ENCODE measurements at regions not wholly inside any gene's neighbourhood (a gene's known extent, or its start where the extent isn't known, plus 50 kb on each side); places are given as distances from the start of the nearest gene placed in this dataset.

DNA sequence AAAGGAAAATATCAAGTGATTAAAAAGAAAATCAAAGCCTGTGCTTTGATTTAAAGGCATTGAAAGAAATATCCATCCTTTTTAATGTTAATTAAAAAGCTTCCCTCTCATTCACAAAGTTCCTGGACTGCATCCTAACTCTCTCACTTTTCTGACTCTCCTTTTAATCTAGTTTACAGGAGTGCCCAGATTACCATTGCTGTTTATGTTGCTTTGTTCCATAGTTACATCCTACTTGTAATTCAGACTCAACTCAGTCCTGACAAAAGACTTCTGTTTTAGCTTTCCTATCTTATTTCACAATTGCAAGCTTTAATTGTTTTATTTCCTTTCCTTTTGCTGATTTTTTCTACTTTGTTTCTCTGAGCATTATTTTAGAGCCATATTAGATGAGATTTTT is 160.7 kb upstream of the DTNA start:
- no TSS peak for BruUV-seq (replicated peaks)

GRCh38 chr18:34550156-34550555 is 159.9 kb upstream of the DTNA start:
- TF ChIP-seq KAT2B (IDR thresholded peaks at IDR 0.05; ENCODE audit: borderline replicate concordance, low read depth, low read length) = peak; percentile 89
- TF ChIP-seq ONECUT2 (CRISPR knock-in tag; IDR thresholded peaks at IDR 0.05) = peak; percentile 63; the same call in 1 of the 2 replicates
- no peak for TF ChIP-seq KDM1A (CRISPR knock-in tag; IDR thresholded peaks at IDR 0.05)
- CTCF ChIA-PET (ENCODE audit: low intra/inter-chr PET ratio, low total read pairs) = no interaction called here
- no peaks in the 10 kb centered on the region for H3K27me3 ChIP-seq (ENCODE audit: control insufficient read depth in 1 of 2, insufficient read depth in 2 of 2, low read length in 2 of 2)
- no peak overlapping the region for H3K27ac ChIP-seq (ENCODE audit: extremely low read length, insufficient read depth, low read length)
- H4K20me1 ChIP-seq (ENCODE audit: insufficient read depth, low read length) = no peaks in the 10 kb centered on the region
- ATAC-seq (no peak), DNase-seq (ENCODE audit: low spot score) (no peak), FAIRE-seq (no peak)
- BruUV-seq (replicated peaks) = no TSS peak
- no peaks in the 10 kb centered on the region for H3K36me3 ChIP-seq (replicated peaks in 1 of 2; ENCODE audit: control insufficient read depth in 1 of 2, insufficient read depth in 2 of 2, low read length in 2 of 2)
- no peaks in the 10 kb centered on the region for H3K4me1 ChIP-seq (ENCODE audit: insufficient read depth, low read length)
- 88% methylated on average over 4 of the region's 4 CpGs for whole genome bisulfite sequencing (ENCODE audit: low lambda C conversion rate)
- no peak overlapping the region for H3K4me2 ChIP-seq (ENCODE audit: low read depth, low read length)
- in situ Hi-C loops (cut with HindIII; ENCODE audit: extremely low pct_ligation_motif_present, low pct_unique_long_range_greater_than_20kb) = no loop called here
- POLR2A ChIA-PET = no interaction called here
- no peak overlapping the region for H3K4me3 ChIP-seq (replicated peaks in 1 of 3; ENCODE audit: insufficient read depth in 1 of 3, low read depth in 2 of 3, low read length in 3 of 3)
- no peaks in the 10 kb centered on the region for H3K9me3 ChIP-seq (ENCODE audit: low read length)
- no peak overlapping the region for H2AFZ ChIP-seq (ENCODE audit: low read length)
- H3K79me2 ChIP-seq (ENCODE audit: insufficient read depth, low read length) = no peaks in the 10 kb centered on the region
- intact Hi-C loops (cut with micrococcal nuclease; ENCODE audit: unreplicated experiment) = no loop called here
- no peak overlapping the region for H3K9ac ChIP-seq (ENCODE audit: insufficient read depth, low read depth, low read length)

More for the DNA sequence above, 160.7 kb upstream of the DTNA start:
- DNase-seq (ENCODE audit: low spot score) (no peak), ATAC-seq (no peak), FAIRE-seq (no peak)
- no peak overlapping the region for H2AFZ ChIP-seq (ENCODE audit: low read length)
- TF ChIP-seq RFX5 (IDR thresholded peaks at IDR 0.05; ENCODE audit: low read depth, low read length) (no peak), SMARCC2 (IDR thresholded peaks at IDR 0.05) (no peak), PTBP1 (IDR thresholded peaks at IDR 0.05; ENCODE audit: low read depth, low read length, poor library complexity, severe bottlenecking) (no peak), ESRRA (CRISPR knock-in tag; IDR thresholded peaks at IDR 0.05; ENCODE audit: low read depth) (no peak), GATA4 (IDR thresholded peaks at IDR 0.05; ENCODE audit: borderline replicate concordance, low read depth) (no peak), TEAD2 (CRISPR knock-in tag; IDR thresholded peaks at IDR 0.05) (no peak), ZFY (CRISPR knock-in tag; IDR thresholded peaks at IDR 0.05) (no peak)
- no peaks in the 10 kb centered on the region for H3K9me3 ChIP-seq (ENCODE audit: low read length)
- no peaks in the 10 kb centered on the region for H3K4me1 ChIP-seq (ENCODE audit: insufficient read depth, low read length)
- H3K27me3 ChIP-seq (ENCODE audit: control insufficient read depth in 1 of 2, insufficient read depth in 2 of 2, low read length in 2 of 2) = no peaks in the 10 kb centered on the region
- ChIA-PET CTCF (ENCODE audit: low intra/inter-chr PET ratio, low total read pairs) (no interaction called here), POLR2A (no interaction called here)
- intact Hi-C loops (cut with micrococcal nuclease; ENCODE audit: unreplicated experiment) = loop anchor here (5.0 kb wide), 1 partner anchor 57 kb away; no protein-coding TSS in a partner anchor
- no peaks in the 10 kb centered on the region for H3K36me3 ChIP-seq (replicated peaks in 1 of 2; ENCODE audit: control insufficient read depth in 1 of 2, insufficient read depth in 2 of 2, low read length in 2 of 2)
- in situ Hi-C loops (cut with HindIII; ENCODE audit: extremely low pct_ligation_motif_present, low pct_unique_long_range_greater_than_20kb) = no loop called here
- no peaks in the 10 kb centered on the region for H3K79me2 ChIP-seq (ENCODE audit: insufficient read depth, low read length)
- H4K20me1 ChIP-seq (ENCODE audit: insufficient read depth, low read length) = no peaks in the 10 kb centered on the region
- H3K27ac ChIP-seq (ENCODE audit: extremely low read length, insufficient read depth, low read length) = no peak overlapping the region
- H3K4me3 ChIP-seq (replicated peaks in 1 of 3; ENCODE audit: insufficient read depth in 1 of 3, low read depth in 2 of 3, low read length in 3 of 3) = no peak overlapping the region
- no peak overlapping the region for H3K4me2 ChIP-seq (ENCODE audit: low read depth, low read length)
- no peak overlapping the region for H3K9ac ChIP-seq (ENCODE audit: insufficient read depth, low read depth, low read length)
